Nephron (organoid): ENCODE measurements at regions not wholly inside any gene's neighbourhood (a gene's known extent, or its start where the extent isn't known, plus 50 kb on each side); places are given as distances from the start of the nearest gene placed in this dataset.
A peak's percentile ranks its signal among the peaks of the same experiment; 100 is the strongest.

Experiments used
- H3K27ac Mint-ChIP-seq, 3 experiments: 2 replicates each; pipeline ENCODE4 v1.8.0; 2020; ENCODE audit warnings: mixed read lengths in 3 of 3, mild to moderate bottlenecking in 2 of 3, moderate library complexity in 1 of 3
- H3K27me3 Mint-ChIP-seq: 2 replicates; pipeline ENCODE4 v1.8.0; 2021; ENCODE audit warnings: low read depth, mild to moderate bottlenecking, moderate library complexity, mixed read lengths
- H3K36me3 Mint-ChIP-seq: 2 replicates; pipeline ENCODE4 v1.8.0; 2020; ENCODE audit warnings: low read depth, mixed read lengths
- H3K4me1 Mint-ChIP-seq: 2 replicates; pipeline ENCODE4 v1.8.0; 2020; ENCODE audit warnings: mixed read lengths
- H3K4me3 Mint-ChIP-seq, 3 experiments: 2 replicates each; pipeline ENCODE4 v1.8.0; 2020; ENCODE audit warnings: mild to moderate bottlenecking in 3 of 3, mixed read lengths in 3 of 3, moderate library complexity in 2 of 3
- H3K9me3 Mint-ChIP-seq: 2 replicates; pipeline ENCODE4 v1.8.0; 2020; ENCODE audit warnings: mixed read lengths
- CTCF ChIP-seq, 3 experiments: fragments of 200-600 bp; sonication (generic); IDR thresholded peaks; one replicate each; pipeline ENCODE4 v1.5.0; 2021; ENCODE audit warnings: antibody characterized with exemption in 3 of 3; ENCODE audit not compliant: unreplicated experiment in 3 of 3

- no peak overlapping the region for H3K27ac Mint-ChIP-seq
- H3K36me3 Mint-ChIP-seq, result no peaks in the 10 kb centered on the region
- no peaks in the 10 kb centered on the region for H3K27me3 Mint-ChIP-seq
- H3K9me3 Mint-ChIP-seq, result no peaks in the 10 kb centered on the region
- peaks cover 9% of the 10 kb centered on the region for H3K4me1 Mint-ChIP-seq
- TF ChIP-seq CTCF (IDR thresholded peaks at IDR 0.05; ENCODE audit: unreplicated experiment in 3 of 3), result peak; percentile 87 to 93 (median 90)
- H3K4me3 Mint-ChIP-seq, result peak overlapping the region; percentile 49 to 60 (median 59)
These were observed 55.1 kb downstream of the CYCS start for GRCh38 chr7:25069900-25070443.

GRCh38 chr7:25068502-25069213, 56.4 kb downstream of the CYCS start:
- H3K9me3 Mint-ChIP-seq, result no peaks in the 10 kb centered on the region
- no peaks in the 10 kb centered on the region for H3K27me3 Mint-ChIP-seq
- H3K27ac Mint-ChIP-seq, result no peak overlapping the region
- peaks cover 9% of the 10 kb centered on the region for H3K4me1 Mint-ChIP-seq
- TF ChIP-seq CTCF (IDR thresholded peaks at IDR 0.05; ENCODE audit: unreplicated experiment in 3 of 3), result no peak
- no peaks in the 10 kb centered on the region for H3K36me3 Mint-ChIP-seq
- peak overlapping the region in 2 of 3 experiments; percentile 18 to 19 for H3K4me3 Mint-ChIP-seq

GRCh38 chr7:25067726-25068501, 57.1 kb downstream of the CYCS start:
- no peak for TF ChIP-seq CTCF (IDR thresholded peaks at IDR 0.05; ENCODE audit: unreplicated experiment in 3 of 3)
- H3K27me3 Mint-ChIP-seq, result no peaks in the 10 kb centered on the region
- H3K4me3 Mint-ChIP-seq, result no peak overlapping the region
- H3K9me3 Mint-ChIP-seq, result peaks cover under 1% of the 10 kb centered on the region
- peaks cover 9% of the 10 kb centered on the region for H3K4me1 Mint-ChIP-seq
- no peak overlapping the region for H3K27ac Mint-ChIP-seq
- H3K36me3 Mint-ChIP-seq, result no peaks in the 10 kb centered on the region

GRCh38 chr7:25066253-25066652, 58.8 kb downstream of the CYCS start:
- no peaks in the 10 kb centered on the region for H3K27me3 Mint-ChIP-seq
- no peak overlapping the region for H3K27ac Mint-ChIP-seq
- no peaks in the 10 kb centered on the region for H3K36me3 Mint-ChIP-seq
- H3K9me3 Mint-ChIP-seq, result peaks cover 3% of the 10 kb centered on the region
- no peak for TF ChIP-seq CTCF (IDR thresholded peaks at IDR 0.05; ENCODE audit: unreplicated experiment in 3 of 3)
- no peak overlapping the region for H3K4me3 Mint-ChIP-seq
- peaks cover 9% of the 10 kb centered on the region for H3K4me1 Mint-ChIP-seq

GRCh38 chr7:25062380-25062779, 62.7 kb downstream of the CYCS start:
- Mint-ChIP-seq H3K36me3 (no peaks in the 10 kb centered on the region), H3K4me1 (no peaks in the 10 kb centered on the region), H3K27me3 (no peaks in the 10 kb centered on the region), H3K4me3 (no peak overlapping the region), H3K9me3 (peaks cover 3% of the 10 kb centered on the region), H3K27ac (no peak overlapping the region)
- TF ChIP-seq CTCF (IDR thresholded peaks at IDR 0.05; ENCODE audit: unreplicated experiment in 3 of 3), result no peak
